ENCODE measurements at regions not wholly inside any gene's neighbourhood (a gene's known extent, or its start where the extent isn't known, plus 50 kb on each side); places are given as distances from the start of the nearest gene placed in this dataset.

GRCh38 chr2:51111532-51111931 lies 79.6 kb upstream of the NRXN1 start:
- DNase-seq = no peak

- no peak for DNase-seq
These were observed 76.9 kb upstream of the NRXN1 start for GRCh38 chr2:51108794-51109193.

GRCh38 chr2:51107841-51108240 lies 75.9 kb upstream of the NRXN1 start:
- no peak for DNase-seq

GRCh38 chr2:51105811-51106210 lies 73.9 kb upstream of the NRXN1 start:
- DNase-seq = no peak

GRCh38 chr2:51103205-51103604 lies 71.3 kb upstream of the NRXN1 start:
- DNase-seq = no peak

GRCh38 chr2:51093016-51093415 lies 61.1 kb upstream of the NRXN1 start:
- no peak for DNase-seq

GRCh38 chr2:51085420-51086068 lies 53.6 kb upstream of the NRXN1 start:
- no peak for DNase-seq

GRCh38 chr2:51084750-51085149 lies 52.8 kb upstream of the NRXN1 start:
- DNase-seq = no peak
